ENCODE measurements at regions not wholly inside any gene's neighbourhood (a gene's known extent, or its start where the extent isn't known, plus 50 kb on each side); places are given as distances from the start of the nearest gene placed in this dataset.

GRCh38 chr6:1482381-1483166, 93.2 kb downstream of the FOXF2 start:
- no peak for DNase-seq (ENCODE audit: low spot score)

GRCh38 chr6:1485678-1486077, 96.3 kb downstream of the FOXF2 start:
- DNase-seq (ENCODE audit: low spot score) = no peak

- DNase-seq (ENCODE audit: low spot score) = no peak
Measured at GRCh38 chr6:1486387-1486786, 97.0 kb downstream of the FOXF2 start.

- no peak for DNase-seq (ENCODE audit: low spot score)
Measured at GRCh38 chr6:1487239-1487638, 97.9 kb downstream of the FOXF2 start.

- no peak for DNase-seq (ENCODE audit: low spot score)
Measured at GRCh38 chr6:1491025-1491424, 101.6 kb downstream of the FOXF2 start.

GRCh38 chr6:1491591-1492319, 102.4 kb downstream of the FOXF2 start:
- DNase-seq (ENCODE audit: low spot score) = no peak

GRCh38 chr6:1494671-1495070, 105.3 kb downstream of the FOXF2 start:
- no peak for DNase-seq (ENCODE audit: low spot score)

GRCh38 chr6:1495344-1495743, 106.0 kb downstream of the FOXF2 start:
- no peak for DNase-seq (ENCODE audit: low spot score)

- DNase-seq (ENCODE audit: low spot score) = no peak
Measured at GRCh38 chr6:1496092-1496491, 106.7 kb downstream of the FOXF2 start.

GRCh38 chr6:1496836-1497760, 107.7 kb downstream of the FOXF2 start:
- DNase-seq (ENCODE audit: low spot score) = no peak

- no peak for DNase-seq (ENCODE audit: low spot score)
Measured at GRCh38 chr6:1497761-1498105, 108.4 kb downstream of the FOXF2 start.

- peak; percentile 21 for DNase-seq (ENCODE audit: low spot score)
Measured at GRCh38 chr6:1498491-1499113, 109.2 kb downstream of the FOXF2 start.

- no peak for DNase-seq (ENCODE audit: low spot score)
Measured at GRCh38 chr6:1499777-1500176, 109.9 kb upstream of the FOXC1 start.

GRCh38 chr6:1500913-1501312, 108.8 kb upstream of the FOXC1 start:
- no peak for DNase-seq (ENCODE audit: low spot score)

GRCh38 chr6:1502041-1502440, 107.7 kb upstream of the FOXC1 start:
- DNase-seq (ENCODE audit: low spot score) = no peak

GRCh38 chr6:1503811-1504210, 105.9 kb upstream of the FOXC1 start:
- DNase-seq (ENCODE audit: low spot score) = no peak

- no peak for DNase-seq (ENCODE audit: low spot score)
Measured at GRCh38 chr6:1504465-1504864, 105.2 kb upstream of the FOXC1 start.

GRCh38 chr6:1507251-1507650, 102.5 kb upstream of the FOXC1 start:
- no peak for DNase-seq (ENCODE audit: low spot score)

- DNase-seq (ENCODE audit: low spot score) = no peak
Measured at GRCh38 chr6:1509241-1509640, 100.5 kb upstream of the FOXC1 start.

- DNase-seq (ENCODE audit: low spot score) = no peak
Measured at GRCh38 chr6:1510239-1510638, 99.5 kb upstream of the FOXC1 start.

GRCh38 chr6:1513215-1513780, 96.4 kb upstream of the FOXC1 start:
- no peak for DNase-seq (ENCODE audit: low spot score)
